Hepatocyte (in vitro differentiated cells): ENCODE measurements at regions not wholly inside any gene's neighbourhood (a gene's known extent, or its start where the extent isn't known, plus 50 kb on each side); places are given as distances from the start of the nearest gene placed in this dataset.

ENCODE experiments used
- EZH2 ChIP-seq: fragments of 200-600 bp; sonication (generic); IDR thresholded peaks from 2 replicates; pipeline ENCODE4 v1.6.1; 2016; ENCODE audit warnings: antibody characterized with exemption, mild to moderate bottlenecking, borderline replicate concordance
- TF ChIP-seq, protein P1 (sequence below): fragments of 200-600 bp; sonication (generic); IDR thresholded peaks from 2 replicates; pipeline ENCODE4 v1.5.1; 2016; ENCODE audit warnings: antibody characterized with exemption, mild to moderate bottlenecking; ENCODE audit not compliant: poor library complexity

DNA sequence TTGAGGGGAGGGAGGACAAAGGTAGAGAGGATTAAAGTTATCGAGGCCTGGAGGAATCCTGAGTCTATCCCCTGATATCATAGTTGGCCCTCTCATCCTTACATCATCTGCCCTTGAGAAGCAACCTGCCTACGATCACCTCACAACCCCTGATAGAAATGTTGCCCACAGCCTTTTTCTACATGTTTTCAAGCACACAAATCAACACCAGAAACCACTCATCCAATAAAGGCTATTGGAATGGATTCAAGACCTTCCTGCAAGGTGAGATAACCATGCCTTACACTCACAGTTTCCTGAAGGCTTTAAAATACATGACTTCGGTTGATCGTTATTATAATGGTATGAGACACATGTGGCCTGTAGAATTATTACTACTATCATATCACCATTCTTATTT, 175.7 kb upstream of the EGLN3 start:
- TF ChIP-seq, protein P1, sequence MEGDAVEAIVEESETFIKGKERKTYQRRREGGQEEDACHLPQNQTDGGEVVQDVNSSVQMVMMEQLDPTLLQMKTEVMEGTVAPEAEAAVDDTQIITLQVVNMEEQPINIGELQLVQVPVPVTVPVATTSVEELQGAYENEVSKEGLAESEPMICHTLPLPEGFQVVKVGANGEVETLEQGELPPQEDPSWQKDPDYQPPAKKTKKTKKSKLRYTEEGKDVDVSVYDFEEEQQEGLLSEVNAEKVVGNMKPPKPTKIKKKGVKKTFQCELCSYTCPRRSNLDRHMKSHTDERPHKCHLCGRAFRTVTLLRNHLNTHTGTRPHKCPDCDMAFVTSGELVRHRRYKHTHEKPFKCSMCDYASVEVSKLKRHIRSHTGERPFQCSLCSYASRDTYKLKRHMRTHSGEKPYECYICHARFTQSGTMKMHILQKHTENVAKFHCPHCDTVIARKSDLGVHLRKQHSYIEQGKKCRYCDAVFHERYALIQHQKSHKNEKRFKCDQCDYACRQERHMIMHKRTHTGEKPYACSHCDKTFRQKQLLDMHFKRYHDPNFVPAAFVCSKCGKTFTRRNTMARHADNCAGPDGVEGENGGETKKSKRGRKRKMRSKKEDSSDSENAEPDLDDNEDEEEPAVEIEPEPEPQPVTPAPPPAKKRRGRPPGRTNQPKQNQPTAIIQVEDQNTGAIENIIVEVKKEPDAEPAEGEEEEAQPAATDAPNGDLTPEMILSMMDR: no peak
- no peak for TF ChIP-seq EZH2
